ACHN (cell line): ENCODE measurements at regions not wholly inside any gene's neighbourhood (a gene's known extent, or its start where the extent isn't known, plus 50 kb on each side); places are given as distances from the start of the nearest gene placed in this dataset.
"Not testable (repeated sequence)": the region's sequence is repeated elsewhere in the genome, so short reads cannot be mapped to it uniquely, and the experiment has no call there.

Experiments
- DNase-seq: peaks from one replicate; pipeline ENCODE4 v3.0.0-alpha.2; 2015
- in situ Hi-C: cut with HindIII; loops from 2 replicates; pipeline ENCODE4 v1.10.0; 2017; ENCODE audit warnings: low sequenced_read_pairs, low pct_ligation_motif_present, low pct_unique_long_range_greater_than_20kb

DNA sequence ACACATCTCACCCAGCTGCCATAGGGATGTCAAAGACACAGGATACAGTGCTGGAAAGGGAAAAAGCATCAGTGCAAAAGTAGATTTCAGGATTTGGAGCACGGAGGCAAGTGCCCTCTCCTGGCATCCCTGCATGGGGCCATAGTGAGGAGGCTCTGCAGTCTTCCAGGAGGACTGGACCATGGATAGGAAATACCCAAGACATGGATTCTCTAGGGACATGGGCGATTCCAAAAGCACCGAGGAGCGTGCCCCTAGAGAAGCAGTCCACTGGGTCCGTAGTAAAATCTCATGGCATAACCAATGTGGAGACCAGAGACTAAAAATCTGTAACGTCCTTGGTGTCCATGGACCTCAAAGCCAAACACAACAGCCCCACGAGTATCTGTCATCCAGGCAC is 818.2 kb downstream of the KCNJ18 start:
- in situ Hi-C loops, result no loop called here

DNA sequence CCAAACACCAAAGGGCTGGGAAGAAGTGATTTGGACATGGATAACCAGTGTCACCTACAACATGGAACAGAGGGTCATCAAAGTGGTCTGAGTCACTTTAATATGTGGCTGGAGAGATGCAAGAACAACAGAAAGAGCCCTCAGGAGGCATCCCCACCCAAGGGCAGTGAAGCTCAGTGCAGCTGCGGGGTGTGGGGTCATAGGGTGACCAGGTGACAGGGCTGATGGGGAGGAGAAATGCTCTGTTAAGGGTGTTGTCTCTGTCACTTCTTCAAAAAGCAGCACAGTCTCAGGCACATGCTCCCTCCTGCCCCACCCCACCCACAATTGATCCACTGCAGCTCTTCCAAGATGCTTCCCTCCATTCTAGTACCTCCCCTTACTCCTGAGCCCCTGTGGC is 819.1 kb downstream of the KCNJ18 start:
- no peak for DNase-seq
- in situ Hi-C loops, result no loop called here

More for the DNA sequence above, 818.2 kb downstream of the KCNJ18 start:
- no peak for DNase-seq

DNA sequence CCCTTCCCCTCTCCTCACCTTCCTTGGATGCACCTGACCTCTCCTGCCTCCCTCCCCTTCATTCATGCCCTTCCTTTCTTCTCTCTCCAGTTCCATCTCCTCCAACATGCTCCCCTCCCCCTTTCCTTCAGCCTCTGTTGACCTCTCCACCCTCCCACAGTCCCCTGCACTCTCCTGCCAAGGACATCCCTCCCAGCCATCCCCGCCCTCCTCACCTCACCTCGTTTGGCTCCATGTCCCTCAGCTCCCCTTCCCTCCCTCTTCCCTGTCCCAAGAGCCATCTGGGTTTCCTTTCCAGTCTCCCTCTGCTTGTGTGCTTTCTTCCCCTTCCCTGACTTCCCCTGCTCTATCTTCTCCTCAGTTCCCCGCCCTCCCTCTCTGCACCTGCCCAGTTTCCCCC is 819.7 kb downstream of the KCNJ18 start:
- no peak for DNase-seq
- in situ Hi-C loops, result no loop called here

DNA sequence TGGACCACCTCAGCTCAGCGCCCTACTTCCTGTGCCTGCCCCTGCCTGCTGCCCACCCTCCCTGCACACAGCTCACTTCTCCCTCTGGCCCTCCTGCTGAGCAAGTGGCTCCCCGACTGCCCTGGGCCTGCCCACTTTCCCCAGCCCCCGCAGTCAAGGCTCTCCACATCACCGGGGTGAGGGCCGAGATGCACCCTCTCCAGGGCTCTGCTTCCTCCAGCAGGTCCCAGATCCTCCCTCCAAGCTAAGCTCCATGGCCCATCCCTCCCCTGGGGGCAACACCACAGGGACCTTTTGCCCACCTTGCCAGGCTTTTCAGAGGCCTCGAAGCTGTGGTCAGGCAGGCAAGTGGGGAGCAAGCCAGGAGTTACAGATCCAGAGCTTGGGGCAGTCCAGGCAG is 820.2 kb downstream of the KCNJ18 start:
- in situ Hi-C loops, result no loop called here
- DNase-seq, result no peak

DNA sequence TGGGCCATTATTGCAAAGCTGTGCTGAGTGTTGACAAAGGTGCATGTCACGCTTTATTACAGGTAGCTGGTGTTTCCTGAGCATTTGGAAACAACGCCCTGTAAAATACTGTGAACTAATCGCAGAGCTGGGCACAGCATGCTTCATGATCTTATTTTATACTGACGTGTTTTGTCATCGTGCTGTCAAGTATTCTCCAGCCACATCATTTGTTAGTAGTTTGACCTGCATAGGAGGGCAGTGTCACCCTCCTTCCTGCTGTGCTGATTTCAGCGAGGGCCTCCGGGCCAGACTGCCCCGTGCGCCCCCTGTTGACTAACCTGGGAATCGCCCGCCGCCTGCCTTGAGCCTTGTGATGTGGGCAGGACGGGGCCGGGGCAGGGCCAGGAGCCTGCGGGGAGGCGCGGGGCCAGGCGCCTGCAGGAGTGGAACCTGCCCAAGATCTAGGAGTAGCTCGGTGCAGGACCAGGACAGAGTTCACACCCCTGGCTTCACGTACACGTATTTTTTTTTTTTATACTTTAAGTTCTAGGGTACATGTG is 820.7 kb downstream of the KCNJ18 start:
- no peak for DNase-seq

DNA sequence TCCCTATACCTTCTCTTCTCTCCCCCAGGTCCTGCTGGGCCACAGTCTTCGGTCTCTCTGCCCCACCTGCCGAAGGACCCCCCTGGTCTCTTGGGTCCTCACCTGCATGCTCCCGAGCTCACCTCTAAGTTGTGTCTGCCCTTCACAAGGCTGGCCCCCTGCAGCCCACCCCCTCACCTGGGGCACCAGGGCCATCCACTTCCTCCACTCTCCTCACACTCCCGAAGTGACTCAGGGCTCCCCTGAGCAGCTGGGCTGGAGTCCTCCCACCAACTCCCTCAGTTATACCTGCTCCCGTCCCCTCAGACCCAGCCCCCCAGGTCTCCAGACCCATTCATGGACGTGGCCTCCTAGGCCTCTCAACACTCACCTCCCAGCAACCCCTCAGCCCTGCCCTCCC is 822.0 kb downstream of the KCNJ18 start:
- DNase-seq, result no peak
- in situ Hi-C loops, result no loop called here

More for the DNA sequence above, 820.7 kb downstream of the KCNJ18 start:
- in situ Hi-C loops, result no loop called here

DNA sequence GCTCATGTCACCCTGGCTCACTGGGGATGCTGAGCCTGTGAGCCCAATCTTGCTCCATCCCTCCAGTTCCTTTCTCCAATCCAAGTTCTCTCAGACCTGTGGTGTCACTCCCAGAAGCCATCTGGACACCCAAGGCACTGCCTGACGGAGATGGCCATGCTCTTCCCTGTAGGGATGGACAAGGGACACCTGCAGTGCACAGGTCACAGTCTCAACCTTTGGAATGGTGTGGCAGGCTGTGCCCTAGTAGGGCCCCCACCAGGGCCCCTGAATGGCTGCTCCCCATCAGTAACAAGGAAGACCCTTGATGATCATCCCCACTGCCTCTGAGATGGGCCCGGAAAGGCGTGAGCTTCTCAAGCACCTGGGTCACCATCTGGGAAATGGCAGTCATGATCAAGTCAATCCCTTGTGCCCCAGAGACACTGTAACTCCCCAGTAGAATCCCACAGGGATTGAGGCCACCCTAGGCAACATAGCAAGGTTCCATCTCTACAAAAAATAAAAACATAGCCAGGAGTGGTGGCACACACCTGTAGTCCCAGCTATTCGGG is 822.5 kb downstream of the KCNJ18 start:
- DNase-seq, result no peak
- in situ Hi-C loops, result no loop called here

DNA sequence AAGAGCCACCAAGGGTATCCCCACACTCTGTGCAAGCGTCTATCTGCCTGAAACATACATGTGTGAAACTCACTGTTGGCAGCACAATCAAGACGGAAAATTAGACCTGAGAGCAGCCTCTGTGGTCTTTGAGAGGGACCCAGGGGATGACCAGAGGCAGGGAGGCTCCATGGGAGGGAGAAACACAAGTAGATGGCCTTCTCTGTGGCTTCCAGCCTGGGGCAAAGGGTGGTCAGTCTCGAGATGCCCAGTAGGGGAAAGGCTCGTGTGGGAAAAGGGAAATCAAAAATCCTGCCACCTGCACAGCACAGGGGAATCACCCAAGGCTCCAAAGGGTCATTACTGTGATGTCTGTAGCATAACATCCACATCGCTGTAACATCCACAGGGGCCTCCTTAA is 823.3 kb downstream of the KCNJ18 start:
- DNase-seq, result no peak
- in situ Hi-C loops, result no loop called here

DNA sequence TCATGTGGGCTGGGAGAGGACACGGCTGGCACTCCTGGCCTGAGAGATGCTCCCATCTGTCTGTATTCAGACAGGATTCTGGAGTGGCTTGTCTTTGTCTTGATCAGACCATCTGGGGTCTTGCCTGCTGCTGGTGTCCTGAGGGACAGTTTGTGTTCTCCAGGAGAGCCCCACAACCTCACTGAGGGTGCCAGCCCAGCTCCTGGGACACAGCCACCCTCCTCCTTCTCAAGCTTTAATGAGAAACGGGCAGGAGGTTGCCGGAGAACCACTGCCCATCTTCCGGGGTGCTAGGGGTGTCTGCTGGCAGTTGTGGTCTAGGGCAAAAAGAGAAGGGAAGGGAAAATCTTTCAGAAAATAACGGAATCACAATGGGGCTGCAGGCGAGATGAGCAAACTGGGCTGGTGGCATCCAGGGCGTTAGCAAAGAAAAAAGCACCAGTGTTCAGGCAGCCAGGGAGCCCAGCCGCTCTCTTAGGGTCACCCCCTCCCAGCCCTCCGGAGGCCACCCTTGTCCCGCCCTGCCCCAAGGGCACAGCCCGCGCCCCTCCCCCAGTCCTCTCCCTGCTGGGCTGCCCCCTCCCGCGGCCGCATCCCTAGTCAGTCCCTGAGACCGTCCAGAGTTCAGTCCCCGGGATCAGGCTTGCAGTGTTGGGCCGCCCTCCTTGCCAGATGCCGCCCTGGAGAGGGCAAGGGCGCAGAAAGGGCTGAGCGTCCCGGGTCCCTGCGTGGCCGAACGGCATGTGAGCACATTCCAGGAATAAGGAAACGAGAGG is 824.7 kb downstream of the KCNJ18 start:
- in situ Hi-C loops, result no loop called here
- DNase-seq, result no peak

DNA sequence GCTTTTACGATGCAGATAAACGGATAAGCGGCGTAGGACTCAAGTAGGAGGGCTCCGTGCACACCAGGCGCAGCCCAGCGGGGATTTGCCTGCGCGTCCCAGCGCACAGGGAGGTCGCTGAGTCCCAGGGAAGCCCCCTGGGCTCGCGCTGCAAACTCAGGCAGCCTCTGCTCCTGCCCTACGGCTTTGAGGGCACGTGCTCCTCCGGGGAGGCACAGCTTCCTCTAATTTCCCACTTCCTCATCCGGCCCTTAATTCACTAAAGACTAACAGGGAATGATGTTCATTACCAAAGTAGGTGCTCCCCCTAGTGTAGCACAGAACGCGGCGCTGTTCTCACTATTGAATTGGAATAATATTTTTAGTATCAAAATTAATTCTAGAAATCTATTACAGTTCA is 825.4 kb downstream of the KCNJ18 start:
- in situ Hi-C loops, result no loop called here
- DNase-seq, result peak; percentile 14

DNA sequence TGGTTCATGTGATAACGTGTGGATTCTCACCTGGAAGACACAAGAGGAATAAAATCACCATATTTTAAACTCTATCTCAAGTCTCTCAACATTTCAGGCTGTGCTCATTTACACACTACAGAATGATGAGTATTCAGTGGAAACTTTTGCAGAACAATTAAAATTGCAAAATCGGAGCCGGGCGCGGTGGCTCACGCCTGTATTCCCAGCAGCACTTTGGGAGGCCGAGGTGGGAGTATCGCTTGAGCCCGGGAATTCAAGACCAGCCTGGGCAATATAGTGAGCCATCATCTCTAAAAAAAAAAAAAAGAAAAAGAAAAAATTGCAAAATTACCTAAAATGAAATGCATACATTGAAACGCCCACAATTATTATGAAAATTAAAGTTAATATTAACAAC is 825.9 kb downstream of the KCNJ18 start:
- no peak for DNase-seq
- in situ Hi-C loops, result no loop called here

DNA sequence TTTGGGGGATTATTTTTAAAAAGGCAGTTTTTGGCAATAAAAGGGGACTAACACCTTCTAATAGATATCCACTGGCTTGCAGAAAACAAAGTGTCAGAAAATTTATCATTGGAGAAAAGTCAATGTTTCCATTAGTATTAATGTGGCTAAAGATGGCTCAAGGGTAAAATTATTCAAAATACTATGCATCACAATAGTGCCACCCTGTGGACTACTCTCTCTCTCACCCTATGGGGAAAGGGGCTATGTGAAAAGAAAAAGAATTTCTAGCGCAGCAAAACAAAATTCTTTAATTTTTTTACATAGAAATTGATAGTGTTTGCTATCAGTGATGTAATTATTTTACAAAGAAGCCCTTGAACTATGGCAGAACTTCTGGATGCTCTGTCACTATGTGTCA is 856.5 kb downstream of the KCNJ18 start:
- in situ Hi-C loops, result not testable (repeated sequence)

DNA sequence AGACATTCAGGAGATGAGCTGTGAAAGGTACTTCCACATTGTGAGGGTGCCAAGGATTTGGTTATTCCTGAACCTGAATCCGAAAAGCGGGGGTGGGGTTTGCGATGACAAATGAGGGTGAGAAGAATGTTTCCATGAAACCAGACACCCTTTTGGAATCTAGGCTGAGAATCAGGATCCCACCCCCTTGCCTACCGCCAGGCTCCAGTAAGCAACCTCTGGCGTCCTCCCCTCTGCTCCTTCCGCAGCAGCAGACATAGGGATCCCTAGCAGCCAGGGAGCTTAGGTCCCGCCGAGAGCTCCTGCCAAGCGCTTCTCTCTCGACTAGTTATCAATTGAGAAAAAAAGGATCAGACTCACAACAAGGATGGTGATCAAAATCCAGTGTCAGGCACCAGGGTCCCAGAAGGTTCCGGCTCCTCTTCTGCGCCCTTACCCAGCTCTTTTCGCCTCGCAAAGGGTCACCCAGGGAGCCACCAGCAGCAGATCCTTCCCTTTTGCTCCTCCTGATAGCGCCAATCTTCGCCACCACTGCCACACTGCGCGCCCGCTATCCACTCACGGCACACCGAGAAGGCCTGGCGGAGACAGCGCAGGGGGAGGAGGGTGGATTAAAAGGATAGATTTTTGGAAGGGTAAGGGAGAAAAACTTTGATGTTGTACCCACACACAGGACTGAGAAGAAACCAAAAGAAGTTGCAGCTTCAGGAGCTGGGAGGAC is 859.5 kb downstream of the KCNJ18 start:
- DNase-seq, in situ Hi-C loops: not testable (repeated sequence)

More for the DNA sequence above, 856.5 kb downstream of the KCNJ18 start:
- DNase-seq, result not testable (repeated sequence)

DNA sequence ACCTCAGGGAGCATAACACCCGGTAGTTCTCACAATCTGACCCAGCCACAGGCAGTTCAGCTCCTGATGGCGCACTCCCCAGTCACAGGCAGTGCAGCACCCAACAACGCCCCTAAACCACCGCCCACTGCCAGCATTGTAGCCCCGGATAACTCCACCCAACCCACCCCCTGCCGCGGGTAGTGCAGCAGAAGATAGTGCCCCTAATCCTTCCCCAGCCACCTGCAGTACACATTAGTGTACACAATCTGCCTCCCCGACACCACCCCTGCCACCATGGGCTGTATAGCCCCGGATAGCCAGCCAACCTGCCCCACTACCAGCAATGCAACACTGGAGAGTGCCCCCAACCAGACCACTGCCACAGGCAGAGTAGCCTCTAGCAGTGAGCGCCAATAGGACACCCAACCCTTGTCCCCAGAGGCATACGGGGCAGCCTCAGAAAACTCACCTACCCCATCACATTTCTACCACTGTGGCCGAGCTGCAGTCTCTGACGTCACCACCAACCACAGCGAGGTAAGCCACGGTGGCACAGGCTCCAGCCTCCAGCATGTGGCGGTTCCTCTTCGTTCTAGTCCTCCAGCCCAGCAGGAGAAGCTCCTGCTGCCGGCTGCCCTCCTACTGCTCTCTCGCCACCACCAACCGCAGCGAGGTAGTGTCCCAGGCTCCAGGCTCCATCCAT is 877.3 kb downstream of the KCNJ18 start:
- DNase-seq, result no peak
- in situ Hi-C loops, result no loop called here

DNA sequence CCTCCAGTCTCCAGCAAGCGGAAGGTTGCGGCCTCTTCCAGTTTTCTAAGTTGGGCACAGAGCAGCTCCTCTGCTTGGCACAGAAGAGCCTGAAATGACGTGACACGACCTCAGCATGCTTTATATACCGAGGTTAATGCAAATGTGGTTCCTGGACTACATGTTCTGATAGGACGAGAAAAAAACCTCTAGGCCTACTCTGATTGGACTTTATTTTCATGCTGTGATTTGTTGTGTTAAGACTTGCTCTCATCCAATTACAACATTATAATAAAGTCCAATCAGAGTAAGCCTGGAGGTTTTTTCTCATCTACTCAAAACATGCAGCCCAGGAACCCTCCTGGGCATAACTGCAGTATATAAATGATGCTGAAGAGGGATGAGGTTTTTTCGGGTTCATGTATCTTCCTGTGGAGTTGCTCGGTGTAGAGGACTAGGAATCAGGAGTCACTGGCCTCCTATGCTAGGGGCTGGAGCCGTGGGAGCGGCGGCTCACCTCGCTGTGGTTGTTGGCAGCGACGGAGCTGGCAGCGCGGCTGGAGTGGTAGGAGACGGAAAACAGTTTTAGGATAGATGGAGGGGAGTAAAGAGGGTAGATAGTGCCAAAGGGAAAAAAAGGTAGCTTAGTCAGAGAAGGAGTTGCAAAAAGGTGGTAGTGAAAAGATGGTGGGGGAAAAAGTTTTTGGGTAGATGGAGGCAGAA is 878.0 kb downstream of the KCNJ18 start:
- in situ Hi-C loops, result no loop called here
- DNase-seq, result no peak

DNA sequence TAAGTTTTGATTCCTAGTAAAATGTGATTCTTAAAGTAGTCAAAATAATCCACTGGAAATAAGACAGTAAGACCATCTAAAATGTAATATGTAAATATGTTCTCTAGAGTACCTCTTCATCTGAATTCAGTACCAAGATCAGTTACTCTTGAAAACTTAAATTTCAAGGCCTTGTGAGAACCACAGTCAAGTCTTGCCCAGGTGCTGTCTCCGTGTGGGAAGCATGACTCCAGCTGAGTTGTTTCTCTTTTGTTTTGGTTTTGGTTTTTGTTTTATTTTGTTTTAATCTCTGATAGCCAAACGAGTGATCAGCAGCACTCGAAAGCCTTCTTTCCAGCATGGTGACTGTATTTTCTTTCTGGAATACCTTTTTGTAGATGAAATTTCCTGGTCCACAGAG is 907.0 kb downstream of the KCNJ18 start:
- no peak for DNase-seq
- in situ Hi-C loops, result no loop called here

DNA sequence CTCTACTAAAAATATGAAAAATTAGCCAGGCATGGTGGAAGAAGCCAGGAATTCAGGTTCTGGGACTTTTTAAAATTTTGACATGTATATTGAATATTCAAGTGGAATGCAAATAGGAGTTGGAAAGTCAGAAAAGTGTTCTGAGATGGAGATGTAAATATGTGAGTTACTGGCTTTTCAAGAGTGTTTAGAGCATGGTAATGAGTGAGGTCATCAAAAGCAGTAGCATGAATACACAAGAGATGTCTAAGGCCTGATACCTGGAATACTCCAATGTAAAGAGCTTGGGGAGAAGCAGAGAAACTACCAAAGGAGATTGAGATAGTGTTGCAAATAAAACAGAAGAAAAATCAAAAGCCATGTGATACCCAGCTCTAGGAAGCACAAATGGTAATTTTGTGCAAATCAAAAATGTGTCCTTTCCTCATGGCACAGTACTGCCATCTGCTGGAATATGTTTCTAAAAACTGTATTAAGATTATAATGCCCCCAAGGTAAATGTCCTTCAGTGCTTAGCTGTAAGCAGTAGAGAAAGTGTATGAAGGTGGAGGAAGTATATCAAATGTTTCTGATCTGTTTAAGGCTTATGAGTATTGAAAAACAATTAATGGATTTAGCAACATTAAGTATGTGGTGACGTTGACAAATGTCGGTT is 908.4 kb downstream of the KCNJ18 start:
- in situ Hi-C loops, result no loop called here
- DNase-seq, result peak; percentile 60
